Suprapubic skin (tissue), 3 donors: ENCODE measurements at regions not wholly inside any gene's neighbourhood (a gene's known extent, or its start where the extent isn't known, plus 50 kb on each side); places are given as distances from the start of the nearest gene placed in this dataset.
"Not testable (repeated sequence)": the region's sequence is repeated elsewhere in the genome, so short reads cannot be mapped to it uniquely, and the experiment has no call there.

Source experiments
- CTCF ChIP-seq, 2 donors: fragments of 200-600 bp in 1 of 2; fragments of 450-650 bp in 1 of 2; sonication (generic) in 1 of 2; IDR thresholded peaks; one replicate each; pipeline ENCODE4 v1.5.1; 2016 to 2019; ENCODE audit warnings: antibody characterized with exemption in 2 of 2, mild to moderate bottlenecking in 1 of 2, moderate library complexity in 1 of 2
- EP300 ChIP-seq: sonication (generic); formaldehyde crosslinking; IDR thresholded peaks from one replicate; pipeline ENCODE4 v1.6.1; 2017; ENCODE audit warnings: antibody characterized with exemption
- POLR2A ChIP-seq, 2 donors: fragments of 450-650 bp; IDR thresholded peaks; one replicate each; pipeline ENCODE4 v1.6.1; 2017; ENCODE audit warnings: antibody characterized with exemption in 2 of 2, mild to moderate bottlenecking in 2 of 2, moderate library complexity in 2 of 2

- not testable (repeated sequence) for TF ChIP-seq CTCF (IDR thresholded peaks at IDR 0.05); EP300; POLR2A (IDR thresholded peaks at IDR 0.05)
Observed at GRCh38 chr9:65421486-65421885, 136.5 kb upstream of the FOXD4L5 start.
